ENCODE measurements at regions not wholly inside any gene's neighbourhood (a gene's known extent, or its start where the extent isn't known, plus 50 kb on each side); places are given as distances from the start of the nearest gene placed in this dataset.
"Not testable (repeated sequence)": the region's sequence is repeated elsewhere in the genome, so short reads cannot be mapped to it uniquely, and the experiment has no call there.

DNA sequence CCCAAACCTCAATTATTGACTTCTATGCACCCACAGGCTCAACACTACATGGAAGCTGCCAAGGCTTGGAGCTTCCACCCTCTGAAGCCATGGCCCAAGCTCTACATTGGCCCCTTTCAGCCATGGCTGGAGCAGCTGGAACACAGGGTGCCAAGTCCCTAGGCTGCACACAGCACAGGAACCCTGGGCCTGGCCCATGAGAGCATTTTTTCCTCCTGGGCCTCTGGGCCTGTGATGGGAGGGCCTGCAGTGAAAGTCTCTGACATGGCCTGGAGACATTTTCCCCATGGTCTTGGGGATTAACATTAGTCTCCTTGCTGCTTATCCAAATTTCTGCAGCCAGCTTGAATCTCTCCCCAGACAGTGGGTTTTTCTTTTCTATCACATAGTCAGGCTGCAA is 100.6 kb upstream of the NAV2 start:
- TF ChIP-seq, protein P1, sequence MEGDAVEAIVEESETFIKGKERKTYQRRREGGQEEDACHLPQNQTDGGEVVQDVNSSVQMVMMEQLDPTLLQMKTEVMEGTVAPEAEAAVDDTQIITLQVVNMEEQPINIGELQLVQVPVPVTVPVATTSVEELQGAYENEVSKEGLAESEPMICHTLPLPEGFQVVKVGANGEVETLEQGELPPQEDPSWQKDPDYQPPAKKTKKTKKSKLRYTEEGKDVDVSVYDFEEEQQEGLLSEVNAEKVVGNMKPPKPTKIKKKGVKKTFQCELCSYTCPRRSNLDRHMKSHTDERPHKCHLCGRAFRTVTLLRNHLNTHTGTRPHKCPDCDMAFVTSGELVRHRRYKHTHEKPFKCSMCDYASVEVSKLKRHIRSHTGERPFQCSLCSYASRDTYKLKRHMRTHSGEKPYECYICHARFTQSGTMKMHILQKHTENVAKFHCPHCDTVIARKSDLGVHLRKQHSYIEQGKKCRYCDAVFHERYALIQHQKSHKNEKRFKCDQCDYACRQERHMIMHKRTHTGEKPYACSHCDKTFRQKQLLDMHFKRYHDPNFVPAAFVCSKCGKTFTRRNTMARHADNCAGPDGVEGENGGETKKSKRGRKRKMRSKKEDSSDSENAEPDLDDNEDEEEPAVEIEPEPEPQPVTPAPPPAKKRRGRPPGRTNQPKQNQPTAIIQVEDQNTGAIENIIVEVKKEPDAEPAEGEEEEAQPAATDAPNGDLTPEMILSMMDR (conservative IDR thresholded peaks at IDR 0.05; ENCODE audit: low read depth, low read length): not testable (repeated sequence)
- not testable (repeated sequence) for TF ChIP-seq RFX5 (IDR thresholded peaks at IDR 0.05; ENCODE audit: low read depth, low read length); CEBPB (IDR thresholded peaks at IDR 0.05; ENCODE audit: low read depth, low read length); POLR2A (IDR thresholded peaks at IDR 0.05; ENCODE audit: low read depth, low read length); MAZ (IDR thresholded peaks at IDR 0.05; ENCODE audit: borderline replicate concordance, low read depth, low read length); BHLHE40 (IDR thresholded peaks at IDR 0.05; ENCODE audit: low read depth, low read length); MAFK (IDR thresholded peaks at IDR 0.05; ENCODE audit: low read depth, low read length); RAD21 (IDR thresholded peaks at IDR 0.05; ENCODE audit: low read length)
- TF ChIP-seq, protein P2, sequence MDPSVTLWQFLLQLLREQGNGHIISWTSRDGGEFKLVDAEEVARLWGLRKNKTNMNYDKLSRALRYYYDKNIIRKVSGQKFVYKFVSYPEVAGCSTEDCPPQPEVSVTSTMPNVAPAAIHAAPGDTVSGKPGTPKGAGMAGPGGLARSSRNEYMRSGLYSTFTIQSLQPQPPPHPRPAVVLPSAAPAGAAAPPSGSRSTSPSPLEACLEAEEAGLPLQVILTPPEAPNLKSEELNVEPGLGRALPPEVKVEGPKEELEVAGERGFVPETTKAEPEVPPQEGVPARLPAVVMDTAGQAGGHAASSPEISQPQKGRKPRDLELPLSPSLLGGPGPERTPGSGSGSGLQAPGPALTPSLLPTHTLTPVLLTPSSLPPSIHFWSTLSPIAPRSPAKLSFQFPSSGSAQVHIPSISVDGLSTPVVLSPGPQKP (IDR thresholded peaks at IDR 0.05; ENCODE audit: borderline replicate concordance, low read depth, low read length): not testable (repeated sequence)
